CD4-positive, alpha-beta memory T cell (primary cell): ENCODE measurements at regions not wholly inside any gene's neighbourhood (a gene's known extent, or its start where the extent isn't known, plus 50 kb on each side); places are given as distances from the start of the nearest gene placed in this dataset.

Source experiments
- CTCF ChIA-PET: fragments of 350-600 bp; sonication (Branson Sonifier 250); formaldehyde crosslinking; loops from one replicate; lab custom pipeline; 2021; ENCODE audit warnings: inconsistent platforms; ENCODE audit not compliant: partially characterized antibody; lab: Charles Lee
- POLR2A ChIA-PET: fragments of 350-600 bp; sonication (Branson Sonifier 250); formaldehyde crosslinking; loops from one replicate; lab custom pipeline; 2021; ENCODE audit not compliant: partially characterized antibody; lab: Charles Lee
- DNase-seq, 5 donors: peaks; one replicate each; pipeline versions ENCODE4 v3.0.0 to v3.0.0-alpha.2; 2020 to 2022; ENCODE audit warnings: mixed read lengths in 1 of 5
- H3K27ac ChIP-seq: one replicate; pipeline ENCODE4 v1.7.0; 2013; ENCODE audit warnings: low read depth, low read length
- H3K27me3 ChIP-seq: 2 replicates; pipeline ENCODE4 v1.7.0; 2013; ENCODE audit warnings: mild to moderate bottlenecking, low read length, moderate library complexity; ENCODE audit not compliant: insufficient read depth
- H3K36me3 ChIP-seq: 2 replicates; pipeline ENCODE4 v1.7.0; 2013; ENCODE audit warnings: mild to moderate bottlenecking, low read length, moderate library complexity; ENCODE audit not compliant: insufficient read depth
- H3K4me1 ChIP-seq: 2 replicates; pipeline ENCODE4 v1.7.0; 2013; ENCODE audit warnings: mild to moderate bottlenecking, low read length, moderate library complexity; ENCODE audit not compliant: insufficient read depth
- H3K4me3 ChIP-seq, 2 donors: one replicate each; pipeline ENCODE4 v1.7.0; 2013; ENCODE audit warnings: low read length in 2 of 2, mild to moderate bottlenecking in 1 of 2
- H3K9me3 ChIP-seq, 2 donors: one replicate each; pipeline ENCODE4 v1.7.0; 2013; ENCODE audit warnings: low read length in 2 of 2, control low read depth in 1 of 2; ENCODE audit not compliant: control insufficient read depth in 1 of 2
- H3K27ac Mint-ChIP-seq, 7 donors: one replicate each; pipeline ENCODE4 v1.8.0; 2020 to 2021; ENCODE audit warnings: mixed read lengths in 7 of 7, mild to moderate bottlenecking in 6 of 7, inconsistent platforms in 3 of 7, moderate library complexity in 3 of 7
- H3K27me3 Mint-ChIP-seq, 2 donors: one replicate each; pipeline ENCODE4 v1.8.0; 2020 to 2021; ENCODE audit warnings: mixed read lengths in 2 of 2
- H3K36me3 Mint-ChIP-seq, 2 donors: one replicate each; pipeline ENCODE4 v1.8.0; 2020 to 2021; ENCODE audit warnings: mixed read lengths in 2 of 2, inconsistent platforms in 1 of 2, mild to moderate bottlenecking in 1 of 2
- H3K4me1 Mint-ChIP-seq, 4 donors: one replicate each; pipeline ENCODE4 v1.8.0; 2020 to 2021; ENCODE audit warnings: mixed read lengths in 4 of 4, mild to moderate bottlenecking in 1 of 4
- H3K4me3 Mint-ChIP-seq, 8 donors: one replicate each; pipeline ENCODE4 v1.8.0; 2020 to 2021; ENCODE audit warnings: mixed read lengths in 8 of 8, mild to moderate bottlenecking in 7 of 8, moderate library complexity in 6 of 8, inconsistent platforms in 3 of 8
- H3K9me3 Mint-ChIP-seq, 8 donors: one replicate each; pipeline ENCODE4 v1.8.0; 2020 to 2021; ENCODE audit warnings: mixed read lengths in 8 of 8, mild to moderate bottlenecking in 5 of 8, inconsistent platforms in 3 of 8, moderate library complexity in 1 of 8
- intact Hi-C: fragments of 100-400 bp; cut with micrococcal nuclease; formaldehyde crosslinking; loops from one replicate; pipeline ENCODE4 v1.15.1; 2023

DNA sequence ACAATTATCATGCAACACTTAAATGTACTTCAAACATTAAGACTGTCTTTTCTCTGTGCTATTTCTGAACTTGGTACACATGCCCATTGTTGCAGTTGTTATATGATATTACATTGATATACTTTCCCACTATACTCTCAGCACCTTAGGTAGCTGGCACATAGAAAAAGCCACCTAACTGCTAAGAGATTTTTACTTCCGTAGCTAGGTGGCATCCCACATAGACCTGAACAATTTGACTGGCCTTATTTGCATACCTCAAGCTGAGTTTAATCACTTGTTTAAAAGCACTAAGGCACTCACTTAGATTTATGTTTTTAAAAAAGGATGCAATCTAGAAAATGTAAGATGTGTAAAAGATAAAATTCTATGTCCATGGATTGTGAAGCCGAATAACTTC, 194.2 kb downstream of the POU4F1 start:
- Histone ChIP-seq H3K4me3 (no peak overlapping the region), H3K9me3 (no peaks in the 10 kb centered on the region), H3K4me1 (no peaks in the 10 kb centered on the region), H3K36me3 (no peaks in the 10 kb centered on the region), H3K27ac (no peak overlapping the region), H3K27me3 (no peaks in the 10 kb centered on the region)
- Mint-ChIP-seq H3K4me3 (no peak overlapping the region), H3K27me3 (no peaks in the 10 kb centered on the region), H3K4me1 (no peaks in the 10 kb centered on the region), H3K27ac (no peak overlapping the region), H3K36me3 (no peaks in the 10 kb centered on the region), H3K9me3 (peaks cover 0 to 3% (median 0%) of the 10 kb centered on the region in 8 donors)
- no peak for DNase-seq
- POLR2A ChIA-PET, result no interaction called here
- CTCF ChIA-PET, result no interaction called here
- intact Hi-C loops, result no loop called here

DNA sequence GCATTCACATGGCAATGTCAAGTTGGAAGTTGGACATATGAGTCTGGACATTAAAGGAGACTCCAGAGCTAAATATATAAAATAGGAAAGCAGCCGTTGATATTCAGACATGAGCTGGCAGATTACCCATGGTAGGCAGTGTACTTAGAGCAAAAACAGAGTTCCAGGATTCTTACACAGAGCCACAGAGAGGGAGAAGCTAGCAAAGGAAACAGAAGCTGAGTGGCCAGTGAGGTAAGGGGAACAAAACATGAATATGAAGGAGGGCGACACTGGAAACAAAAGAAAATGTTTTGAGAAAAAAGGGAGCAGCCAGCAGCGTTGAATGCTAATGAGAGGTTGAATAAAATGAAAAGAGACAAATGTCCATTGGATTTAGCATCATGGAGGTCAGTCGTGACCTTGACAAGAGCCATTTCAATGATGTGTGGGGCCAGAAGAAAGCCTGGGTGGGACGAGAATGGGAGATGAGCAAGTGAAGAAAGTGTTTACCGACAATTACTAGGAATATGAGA, 198.4 kb downstream of the POU4F1 start:
- intact Hi-C loops, result no loop called here
- no peaks in the 10 kb centered on the region for H3K4me1 ChIP-seq
- DNase-seq, result no peak
- H3K27me3 Mint-ChIP-seq, result peaks cover 0 to 3% of the 10 kb centered on the region in 2 donors
- CTCF ChIA-PET, result no interaction called here
- no peaks in the 10 kb centered on the region for H3K36me3 Mint-ChIP-seq
- no peak overlapping the region for H3K27ac Mint-ChIP-seq
- H3K4me3 Mint-ChIP-seq, result no peak overlapping the region
- POLR2A ChIA-PET, result no interaction called here
- H3K9me3 Mint-ChIP-seq, result peaks cover 0 to 3% (median 0%) of the 10 kb centered on the region in 8 donors
- no peaks in the 10 kb centered on the region for H3K36me3 ChIP-seq
- no peak overlapping the region for H3K4me3 ChIP-seq
- H3K4me1 Mint-ChIP-seq, result no peaks in the 10 kb centered on the region
- no peak overlapping the region for H3K27ac ChIP-seq
- no peaks in the 10 kb centered on the region for H3K27me3 ChIP-seq
- no peaks in the 10 kb centered on the region for H3K9me3 ChIP-seq

DNA sequence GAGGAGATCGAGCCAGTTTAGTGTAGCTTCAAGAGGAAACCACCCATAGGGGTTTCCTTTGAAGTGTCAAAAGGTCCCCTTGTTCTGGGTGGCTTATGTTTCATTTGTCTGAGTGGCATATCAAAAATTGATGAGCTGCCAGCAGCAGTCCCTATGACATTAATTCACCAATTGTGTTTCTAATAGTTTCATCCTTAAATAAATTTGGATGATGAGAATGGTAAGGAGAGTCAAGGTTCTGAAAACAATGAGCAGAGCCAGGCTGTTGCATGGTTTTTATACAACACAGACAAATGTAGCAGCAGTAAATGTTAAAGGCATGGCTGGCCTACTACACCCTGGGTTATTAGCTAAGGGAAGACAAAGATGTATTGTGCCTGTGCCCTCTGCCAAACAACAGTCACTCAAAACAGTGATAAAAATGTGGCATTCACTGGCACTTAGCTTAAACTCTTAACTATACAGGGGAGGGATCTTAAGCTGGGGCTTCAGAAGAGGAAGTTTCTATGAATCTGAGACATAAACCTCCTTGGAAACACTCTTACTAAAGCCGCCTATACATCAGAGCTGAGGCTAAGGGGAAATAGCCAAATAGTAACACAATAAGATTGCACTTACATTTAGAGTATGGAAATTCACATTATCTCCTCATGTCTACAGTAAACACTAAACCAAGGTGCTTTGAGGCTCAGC, 200.5 kb downstream of the POU4F1 start:
- Mint-ChIP-seq H3K4me3 (no peak overlapping the region), H3K27ac (no peak overlapping the region), H3K27me3 (peaks cover 0 to 5% of the 10 kb centered on the region in 2 donors), H3K4me1 (no peaks in the 10 kb centered on the region), H3K36me3 (no peaks in the 10 kb centered on the region), H3K9me3 (peaks cover 0 to 3% (median 0%) of the 10 kb centered on the region in 8 donors)
- ChIA-PET POLR2A (no interaction called here), CTCF (no interaction called here)
- Histone ChIP-seq H3K27me3 (no peaks in the 10 kb centered on the region), H3K9me3 (no peaks in the 10 kb centered on the region), H3K27ac (no peak overlapping the region), H3K4me3 (no peak overlapping the region), H3K36me3 (no peaks in the 10 kb centered on the region), H3K4me1 (no peaks in the 10 kb centered on the region)
- no peak for DNase-seq
- intact Hi-C loops, result no loop called here

DNA sequence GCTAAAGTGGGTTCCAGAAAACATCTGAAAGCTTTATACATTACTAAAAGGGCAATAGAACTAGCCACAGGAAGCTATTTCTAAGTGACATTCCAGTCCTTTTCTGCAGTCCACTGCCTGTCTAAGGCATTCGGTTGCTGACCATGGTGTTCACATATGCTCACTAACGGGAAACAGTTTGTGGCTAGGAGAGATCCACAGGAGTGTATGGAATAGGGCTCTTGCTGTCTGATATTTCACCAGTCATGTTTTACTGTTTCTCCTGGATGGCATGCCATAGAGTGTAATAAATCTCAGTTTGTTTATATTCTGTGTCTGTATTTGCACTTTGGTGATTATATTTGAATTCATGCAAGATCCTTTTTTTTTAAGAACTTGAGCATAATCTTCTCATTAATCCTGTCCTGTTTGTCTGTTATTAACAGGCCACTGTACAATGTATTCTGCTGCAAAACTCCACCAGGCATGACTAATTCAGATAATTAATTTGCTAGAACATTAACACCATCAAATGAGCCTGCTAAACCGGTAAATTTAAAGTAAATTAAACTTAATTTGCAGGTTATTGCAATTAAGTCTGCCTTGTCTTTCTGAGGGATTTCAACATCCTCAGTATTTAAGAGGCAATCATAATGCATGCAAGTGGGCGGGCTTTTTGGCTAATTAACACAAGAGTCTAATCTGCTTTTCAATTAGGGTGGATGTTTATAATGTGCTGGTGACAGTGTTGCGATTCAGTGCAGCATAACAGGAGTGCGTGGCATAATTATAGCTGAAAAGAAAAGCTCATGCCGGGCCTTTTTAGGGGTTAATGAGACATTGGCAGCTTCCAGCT, 201.3 kb downstream of the POU4F1 start:
- ChIA-PET POLR2A (no interaction called here), CTCF (no interaction called here)
- H3K9me3 ChIP-seq, result no peaks in the 10 kb centered on the region
- Mint-ChIP-seq H3K4me1 (no peaks in the 10 kb centered on the region), H3K36me3 (no peaks in the 10 kb centered on the region), H3K27ac (no peak overlapping the region), H3K27me3 (peaks cover 0 to 5% of the 10 kb centered on the region in 2 donors), H3K9me3 (peaks cover 0 to 4% (median 0%) of the 10 kb centered on the region in 8 donors), H3K4me3 (no peak overlapping the region)
- no peaks in the 10 kb centered on the region for H3K27me3 ChIP-seq
- no peak overlapping the region for H3K4me3 ChIP-seq
- intact Hi-C loops, result no loop called here
- H3K36me3 ChIP-seq, result no peaks in the 10 kb centered on the region
- H3K4me1 ChIP-seq, result no peaks in the 10 kb centered on the region
- DNase-seq, result no peak
- H3K27ac ChIP-seq, result no peak overlapping the region

DNA sequence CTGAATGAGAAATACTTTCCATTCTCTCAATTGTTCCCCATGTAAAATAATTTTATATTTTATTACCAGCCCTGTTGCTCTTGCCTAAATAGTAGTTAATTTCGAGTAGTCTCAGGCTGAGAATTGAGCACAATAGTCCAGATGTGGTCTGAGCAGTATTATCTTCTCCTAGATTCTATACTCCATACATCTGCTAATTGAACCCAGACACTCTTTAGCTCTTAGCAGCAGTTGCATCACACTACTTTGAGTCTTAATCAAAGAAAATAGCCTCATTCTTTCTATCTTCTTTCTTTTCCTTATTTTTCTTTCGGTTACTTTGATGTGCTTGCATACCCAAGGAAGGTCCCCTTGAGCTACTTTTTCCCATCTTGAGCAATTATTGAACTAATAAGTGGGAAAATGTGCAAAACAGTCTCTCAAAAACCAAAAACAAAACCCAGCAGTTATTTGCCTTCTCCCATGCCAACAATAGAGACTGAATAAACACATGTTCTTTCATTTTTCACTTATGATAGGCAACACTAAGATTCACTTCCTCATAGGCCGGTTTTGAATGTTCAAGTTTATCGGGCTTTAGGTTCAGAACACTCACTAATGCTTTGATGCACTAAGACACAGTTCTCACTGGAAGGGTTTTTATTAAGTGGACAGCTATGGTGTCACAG, 204.5 kb downstream of the POU4F1 start:
- H3K27ac ChIP-seq, result no peak overlapping the region
- DNase-seq, result no peak
- H3K4me3 Mint-ChIP-seq, result no peak overlapping the region
- H3K4me3 ChIP-seq, result no peak overlapping the region
- peaks cover 0 to 7% (median 2%) of the 10 kb centered on the region in 8 donors for H3K9me3 Mint-ChIP-seq
- H3K9me3 ChIP-seq, result no peaks in the 10 kb centered on the region
- intact Hi-C loops, result no loop called here
- CTCF ChIA-PET, result no interaction called here
- no peaks in the 10 kb centered on the region for H3K27me3 ChIP-seq
- POLR2A ChIA-PET, result no interaction called here
- peaks cover 0 to 6% of the 10 kb centered on the region in 2 donors for H3K27me3 Mint-ChIP-seq
- H3K4me1 ChIP-seq, result no peaks in the 10 kb centered on the region
- no peaks in the 10 kb centered on the region for H3K4me1 Mint-ChIP-seq
- no peaks in the 10 kb centered on the region for H3K36me3 ChIP-seq
- no peaks in the 10 kb centered on the region for H3K36me3 Mint-ChIP-seq
- H3K27ac Mint-ChIP-seq, result no peak overlapping the region

DNA sequence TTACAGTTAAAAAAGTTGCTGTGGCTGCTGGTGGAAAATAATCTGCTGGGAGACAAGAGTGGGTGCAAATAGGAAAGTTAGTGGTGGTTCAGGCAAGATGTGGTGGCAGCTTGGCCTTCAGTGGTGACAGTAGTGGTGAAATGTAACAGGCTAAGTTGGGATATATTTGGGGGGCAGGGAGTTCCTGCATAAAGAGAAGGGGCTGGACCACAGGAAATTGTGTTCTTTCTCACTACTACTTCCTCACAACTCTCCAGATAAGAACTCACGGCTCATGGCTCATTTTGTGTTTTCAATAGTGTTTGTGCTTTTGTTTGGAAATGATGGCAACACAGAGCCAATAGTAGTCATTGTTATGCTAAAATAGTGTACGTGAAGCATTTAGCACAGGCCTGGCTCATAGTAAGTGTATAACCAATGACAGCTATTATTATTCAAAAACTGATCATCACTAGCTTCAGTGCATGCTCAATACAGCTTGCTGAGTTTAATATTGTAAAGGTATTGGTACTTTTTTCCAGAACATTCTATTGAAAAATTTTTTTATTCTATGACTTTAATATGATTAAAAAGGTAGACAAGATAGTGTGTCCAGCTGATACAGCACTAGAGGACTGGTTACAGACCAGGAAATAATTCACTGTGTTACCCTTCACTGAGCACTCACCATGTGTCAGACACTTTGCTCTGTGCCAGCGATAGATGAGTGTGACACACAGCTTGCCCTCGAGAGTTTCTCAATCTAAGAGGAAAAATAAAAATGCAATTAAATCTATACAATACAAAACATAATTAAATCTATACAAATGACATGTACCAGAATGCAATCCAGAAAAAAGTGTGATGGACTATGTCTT, 209.8 kb downstream of the POU4F1 start:
- POLR2A ChIA-PET, result no interaction called here

More for the DNA sequence above, 209.8 kb downstream of the POU4F1 start:
- no peak for DNase-seq
- H3K27me3 ChIP-seq, result no peaks in the 10 kb centered on the region
- H3K4me1 Mint-ChIP-seq, result no peaks in the 10 kb centered on the region
- no peaks in the 10 kb centered on the region for H3K36me3 Mint-ChIP-seq
- no peak overlapping the region for H3K4me3 Mint-ChIP-seq
- no peaks in the 10 kb centered on the region for H3K9me3 ChIP-seq
- H3K4me1 ChIP-seq, result no peaks in the 10 kb centered on the region
- peaks cover 0 to 7% (median 2%) of the 10 kb centered on the region in 8 donors for H3K9me3 Mint-ChIP-seq
- intact Hi-C loops, result no loop called here
- no peaks in the 10 kb centered on the region for H3K36me3 ChIP-seq
- H3K27ac Mint-ChIP-seq, result peak overlapping the region in 1 of 7 donors; percentile 49
- H3K4me3 ChIP-seq, result no peak overlapping the region
- CTCF ChIA-PET, result no interaction called here
- H3K27me3 Mint-ChIP-seq, result peaks cover 0 to 2% of the 10 kb centered on the region in 2 donors
- no peak overlapping the region for H3K27ac ChIP-seq
